WTC11 (cell line): ENCODE measurements at regions not wholly inside any gene's neighbourhood (a gene's known extent, or its start where the extent isn't known, plus 50 kb on each side); places are given as distances from the start of the nearest gene placed in this dataset.

Experiments used
- ATAC-seq: fragments of 200-7000 bp; cut with Tn5 transposase; 2 replicates; pipeline ENCODE4 v1.10.0; 2021; ENCODE audit warnings: mild to moderate bottlenecking, moderate library complexity
- CTCF ChIA-PET: fragments of 300-600 bp; sonication (Branson Sonifier 250); formaldehyde crosslinking; loops from one replicate; lab custom pipeline; 2021; ENCODE audit warnings: antibody characterized with exemption; lab: Charles Lee
- POLR2A ChIA-PET: fragments of 350-600 bp; sonication (Branson Sonifier 250); formaldehyde crosslinking; loops from one replicate; lab custom pipeline; 2021; ENCODE audit warnings: antibody characterized with exemption; lab: Charles Lee
- DNase-seq: peaks from one replicate; pipeline ENCODE4 v3.0.0; 2021; ENCODE audit warnings: low spot score
- H3K27ac Mint-ChIP-seq: 2 replicates; pipeline ENCODE4 v1.8.0; 2021; ENCODE audit warnings: mixed read lengths
- H3K27me3 Mint-ChIP-seq: 2 replicates; pipeline ENCODE4 v1.8.0; 2021; ENCODE audit warnings: low read depth, mild to moderate bottlenecking, moderate library complexity, mixed read lengths
- H3K36me3 Mint-ChIP-seq: 2 replicates; pipeline ENCODE4 v1.8.0; 2021; ENCODE audit warnings: mixed read lengths
- H3K4me1 Mint-ChIP-seq: 2 replicates; pipeline ENCODE4 v1.8.0; 2022; ENCODE audit warnings: mixed read lengths
- H3K4me3 Mint-ChIP-seq: 2 replicates; pipeline ENCODE4 v1.8.0; 2021; ENCODE audit warnings: mild to moderate bottlenecking, moderate library complexity, mixed read lengths
- H3K9me3 Mint-ChIP-seq: 2 replicates; pipeline ENCODE4 v1.8.0; 2021; ENCODE audit warnings: mixed read lengths
- AFF4 ChIP-seq: sonication (generic); formaldehyde crosslinking; IDR thresholded peaks from 2 replicates; pipeline ENCODE4 v1.8.1; 2023; ENCODE audit warnings: mild to moderate bottlenecking, missing genetic modification reagents, borderline replicate concordance
- E2F4 ChIP-seq: sonication (generic); formaldehyde crosslinking; IDR thresholded peaks from 2 replicates; pipeline ENCODE4 v1.8.1; 2022; ENCODE audit warnings: low read depth, mild to moderate bottlenecking, moderate library complexity, missing genetic modification reagents, borderline replicate concordance
- FOXP1 ChIP-seq: sonication (generic); formaldehyde crosslinking; IDR thresholded peaks from 2 replicates; pipeline ENCODE4 v1.8.0; 2022; ENCODE audit warnings: missing genetic modification reagents, mild to moderate bottlenecking, moderate library complexity, borderline replicate concordance
- GRHL2 ChIP-seq: fragments of 250-450 bp; sonication (Bioruptor Pico); IDR thresholded peaks from 2 replicates; pipeline ENCODE4 v1.8.0; 2022; ENCODE audit warnings: mild to moderate bottlenecking, moderate library complexity; ENCODE audit not compliant: insufficient replicate concordance, severe bottlenecking
- HMGA2 ChIP-seq: fragments of 250-450 bp; sonication (Bioruptor Pico); IDR thresholded peaks from 2 replicates; pipeline ENCODE4 v1.4.0; 2021; ENCODE audit warnings: mild to moderate bottlenecking, moderate library complexity
- JAZF1 ChIP-seq: fragments of 250-450 bp; sonication (Bioruptor Pico); IDR thresholded peaks from 2 replicates; pipeline ENCODE4 v1.9.0; 2021; ENCODE audit warnings: moderate library complexity, mild to moderate bottlenecking, inconsistent platforms
- MYBL2 ChIP-seq: sonication (generic); formaldehyde crosslinking; IDR thresholded peaks from 2 replicates; pipeline ENCODE4 v1.8.1; 2023; ENCODE audit warnings: mild to moderate bottlenecking, moderate library complexity, missing genetic modification reagents
- NR1H2 ChIP-seq: sonication (generic); formaldehyde crosslinking; IDR thresholded peaks from 2 replicates; pipeline ENCODE4 v1.9.0; 2021; ENCODE audit warnings: mild to moderate bottlenecking, moderate library complexity, missing genetic modification reagents
- NR3C1 ChIP-seq: sonication (generic); formaldehyde crosslinking; conservative IDR thresholded peaks from 2 replicates; pipeline ENCODE4 v1.8.1; 2023; ENCODE audit warnings: low read depth, mild to moderate bottlenecking, missing genetic modification reagents
- OVOL2 ChIP-seq: fragments of 250-450 bp; sonication (Bioruptor Pico); IDR thresholded peaks from 2 replicates; pipeline ENCODE4 v1.9.0; 2021; ENCODE audit warnings: mild to moderate bottlenecking, borderline replicate concordance
- RORB ChIP-seq: fragments of 250-450 bp; sonication (Bioruptor Pico); IDR thresholded peaks from 2 replicates; pipeline ENCODE4 v1.9.0; 2021; ENCODE audit warnings: mild to moderate bottlenecking
- ZBTB21 ChIP-seq: sonication (generic); formaldehyde crosslinking; IDR thresholded peaks from 2 replicates; pipeline ENCODE4 v1.8.1; 2023; ENCODE audit warnings: mild to moderate bottlenecking, missing genetic modification reagents, borderline replicate concordance
- ZNF232 ChIP-seq: sonication (generic); formaldehyde crosslinking; IDR thresholded peaks from 2 replicates; pipeline ENCODE4 v1.8.0; 2022; ENCODE audit warnings: mild to moderate bottlenecking, missing genetic modification reagents
- TF ChIP-seq, protein P1 (sequence below): sonication (generic); formaldehyde crosslinking; IDR thresholded peaks from 2 replicates; pipeline ENCODE4 v1.8.0; 2022; ENCODE audit warnings: mild to moderate bottlenecking, missing genetic modification reagents
- TF ChIP-seq, protein P2 (sequence below): sonication (generic); formaldehyde crosslinking; IDR thresholded peaks from 2 replicates; pipeline ENCODE4 v1.8.1; 2023; ENCODE audit warnings: mild to moderate bottlenecking, missing genetic modification reagents, moderate library complexity
- TF ChIP-seq, protein P3 (sequence below): sonication (generic); formaldehyde crosslinking; IDR thresholded peaks from 2 replicates; pipeline ENCODE4 v1.8.1; 2023; ENCODE audit warnings: mild to moderate bottlenecking, missing genetic modification reagents, moderate library complexity
- TF ChIP-seq, protein P4 (sequence below): sonication (generic); formaldehyde crosslinking; IDR thresholded peaks from 2 replicates; pipeline ENCODE4 v1.8.0; 2023; ENCODE audit warnings: missing genetic modification reagents
- TF ChIP-seq, protein P5 (sequence below): sonication (generic); formaldehyde crosslinking; IDR thresholded peaks from 2 replicates; pipeline ENCODE4 v1.8.1; 2023; ENCODE audit warnings: mild to moderate bottlenecking, missing genetic modification reagents

- ATAC-seq = peak; percentile 93
- POLR2A ChIA-PET = interaction anchor here (1.0 to 1.4 kb wide), 2 partner anchors 55 to 116 kb away, joined by 5 to 6 read pairs; partner anchors contain the start of gene MXD1
- peak; percentile 47 for DNase-seq
- Mint-ChIP-seq H3K4me3 (no peak overlapping the region; the same call in 1 of the 2 replicates), H3K9me3 (no peaks in the 10 kb centered on the region), H3K4me1 (peaks cover 18% of the 10 kb centered on the region), H3K27me3 (no peaks in the 10 kb centered on the region), H3K36me3 (no peaks in the 10 kb centered on the region; the same call in none of the 2 replicates), H3K27ac (peak overlapping the region; percentile 90)
- TF ChIP-seq, protein P1, sequence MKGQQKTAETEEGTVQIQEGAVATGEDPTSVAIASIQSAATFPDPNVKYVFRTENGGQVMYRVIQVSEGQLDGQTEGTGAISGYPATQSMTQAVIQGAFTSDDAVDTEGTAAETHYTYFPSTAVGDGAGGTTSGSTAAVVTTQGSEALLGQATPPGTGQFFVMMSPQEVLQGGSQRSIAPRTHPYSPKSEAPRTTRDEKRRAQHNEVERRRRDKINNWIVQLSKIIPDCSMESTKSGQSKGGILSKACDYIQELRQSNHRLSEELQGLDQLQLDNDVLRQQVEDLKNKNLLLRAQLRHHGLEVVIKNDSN (CRISPR knock-in tag) = peak; percentile 90
- no peak for TF ChIP-seq RORB (CRISPR knock-in tag)
- TF ChIP-seq, protein P2, sequence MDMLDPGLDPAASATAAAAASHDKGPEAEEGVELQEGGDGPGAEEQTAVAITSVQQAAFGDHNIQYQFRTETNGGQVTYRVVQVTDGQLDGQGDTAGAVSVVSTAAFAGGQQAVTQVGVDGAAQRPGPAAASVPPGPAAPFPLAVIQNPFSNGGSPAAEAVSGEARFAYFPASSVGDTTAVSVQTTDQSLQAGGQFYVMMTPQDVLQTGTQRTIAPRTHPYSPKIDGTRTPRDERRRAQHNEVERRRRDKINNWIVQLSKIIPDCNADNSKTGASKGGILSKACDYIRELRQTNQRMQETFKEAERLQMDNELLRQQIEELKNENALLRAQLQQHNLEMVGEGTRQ (CRISPR knock-in tag) = peak; percentile 86
- CTCF ChIA-PET = interaction anchor here (0.5 to 1.9 kb wide), 4 partner anchors 18 to 305 kb away, joined by 3 to 8 read pairs (median 4); no protein-coding TSS in a partner anchor
Measured at GRCh38 chr2:70029814-70030409, 57.4 kb upstream of the PCBP1 start.

DNA sequence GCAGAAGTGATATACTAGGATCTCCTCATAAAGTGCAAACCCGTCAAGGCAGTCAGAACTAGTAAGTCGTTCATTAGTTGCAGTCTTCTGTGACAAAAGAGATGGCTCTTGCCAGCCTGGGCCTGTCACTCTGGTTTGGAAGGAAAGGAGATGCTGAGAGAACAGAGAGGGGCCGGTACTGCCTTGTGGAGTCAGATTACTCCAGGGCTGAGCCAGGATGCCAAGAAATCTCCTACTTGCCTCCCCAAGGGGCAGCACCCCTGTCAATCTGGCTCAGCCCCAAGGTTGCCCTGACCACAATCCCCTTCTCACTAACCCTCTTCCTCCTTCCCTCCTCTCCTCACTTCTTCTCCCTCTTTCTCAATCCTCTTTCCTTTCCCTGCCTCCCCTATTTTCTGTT, 62.9 kb upstream of the ASPRV1 start:
- peak; percentile 35 for DNase-seq
- Mint-ChIP-seq H3K36me3 (no peaks in the 10 kb centered on the region), H3K27ac (no peak overlapping the region)
- TF ChIP-seq OVOL2 (no peak), ZNF232 (CRISPR knock-in tag) (no peak), NR1H2 (CRISPR knock-in tag) (no peak)
- TF ChIP-seq, protein P3, sequence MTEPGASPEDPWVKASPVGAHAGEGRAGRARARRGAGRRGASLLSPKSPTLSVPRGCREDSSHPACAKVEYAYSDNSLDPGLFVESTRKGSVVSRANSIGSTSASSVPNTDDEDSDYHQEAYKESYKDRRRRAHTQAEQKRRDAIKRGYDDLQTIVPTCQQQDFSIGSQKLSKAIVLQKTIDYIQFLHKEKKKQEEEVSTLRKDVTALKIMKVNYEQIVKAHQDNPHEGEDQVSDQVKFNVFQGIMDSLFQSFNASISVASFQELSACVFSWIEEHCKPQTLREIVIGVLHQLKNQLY (CRISPR knock-in tag) = no peak
- TF ChIP-seq, all 79 proteins: peak for 0
- POLR2A ChIA-PET = no interaction called here
- H3K27me3 Mint-ChIP-seq = no peaks in the 10 kb centered on the region
- peak; percentile 97 for ATAC-seq
- peaks cover 11% of the 10 kb centered on the region for H3K4me1 Mint-ChIP-seq
- CTCF ChIA-PET = interaction anchor here (1.3 kb wide), 1 partner anchor 47 kb away, joined by 3 read pairs; no protein-coding TSS in a partner anchor
- no peaks in the 10 kb centered on the region for H3K9me3 Mint-ChIP-seq
- no peak overlapping the region for H3K4me3 Mint-ChIP-seq

- Mint-ChIP-seq H3K9me3 (peaks cover 17% of the 10 kb centered on the region), H3K27me3 (no peaks in the 10 kb centered on the region), H3K27ac (no peak overlapping the region)
Measured at GRCh38 chr2:70019096-70019495, 57.7 kb upstream of the ASPRV1 start.

More at GRCh38 chr2:70019096-70019495, 57.7 kb upstream of the ASPRV1 start:
- POLR2A ChIA-PET = no interaction called here
- DNase-seq (no peak), ATAC-seq (no peak)
- Mint-ChIP-seq H3K4me3 (no peak overlapping the region), H3K36me3 (peaks cover 16% of the 10 kb centered on the region), H3K4me1 (peaks cover under 1% of the 10 kb centered on the region)
- CTCF ChIA-PET = no interaction called here
- TF ChIP-seq, protein P2 (CRISPR knock-in tag) = no peak
- TF ChIP-seq JAZF1 (CRISPR knock-in tag) = no peak
- TF ChIP-seq, protein P4, sequence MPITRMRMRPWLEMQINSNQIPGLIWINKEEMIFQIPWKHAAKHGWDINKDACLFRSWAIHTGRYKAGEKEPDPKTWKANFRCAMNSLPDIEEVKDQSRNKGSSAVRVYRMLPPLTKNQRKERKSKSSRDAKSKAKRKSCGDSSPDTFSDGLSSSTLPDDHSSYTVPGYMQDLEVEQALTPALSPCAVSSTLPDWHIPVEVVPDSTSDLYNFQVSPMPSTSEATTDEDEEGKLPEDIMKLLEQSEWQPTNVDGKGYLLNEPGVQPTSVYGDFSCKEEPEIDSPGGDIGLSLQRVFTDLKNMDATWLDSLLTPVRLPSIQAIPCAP (CRISPR knock-in tag) = no peak
- no peak for TF ChIP-seq GRHL2
- no peak for TF ChIP-seq ZBTB21 (CRISPR knock-in tag)
- TF ChIP-seq, protein P5, sequence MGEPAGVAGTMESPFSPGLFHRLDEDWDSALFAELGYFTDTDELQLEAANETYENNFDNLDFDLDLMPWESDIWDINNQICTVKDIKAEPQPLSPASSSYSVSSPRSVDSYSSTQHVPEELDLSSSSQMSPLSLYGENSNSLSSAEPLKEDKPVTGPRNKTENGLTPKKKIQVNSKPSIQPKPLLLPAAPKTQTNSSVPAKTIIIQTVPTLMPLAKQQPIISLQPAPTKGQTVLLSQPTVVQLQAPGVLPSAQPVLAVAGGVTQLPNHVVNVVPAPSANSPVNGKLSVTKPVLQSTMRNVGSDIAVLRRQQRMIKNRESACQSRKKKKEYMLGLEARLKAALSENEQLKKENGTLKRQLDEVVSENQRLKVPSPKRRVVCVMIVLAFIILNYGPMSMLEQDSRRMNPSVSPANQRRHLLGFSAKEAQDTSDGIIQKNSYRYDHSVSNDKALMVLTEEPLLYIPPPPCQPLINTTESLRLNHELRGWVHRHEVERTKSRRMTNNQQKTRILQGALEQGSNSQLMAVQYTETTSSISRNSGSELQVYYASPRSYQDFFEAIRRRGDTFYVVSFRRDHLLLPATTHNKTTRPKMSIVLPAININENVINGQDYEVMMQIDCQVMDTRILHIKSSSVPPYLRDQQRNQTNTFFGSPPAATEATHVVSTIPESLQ (CRISPR knock-in tag) = no peak
- no peak for TF ChIP-seq NR3C1
- no peak for TF ChIP-seq HMGA2 (CRISPR knock-in tag)
- TF ChIP-seq AFF4 (CRISPR knock-in tag) = no peak
- no peak for TF ChIP-seq E2F4 (CRISPR knock-in tag)
- TF ChIP-seq MYBL2 (CRISPR knock-in tag) = no peak
- no peak for TF ChIP-seq FOXP1 (CRISPR knock-in tag)
